Muscle of leg (tissue), 3 donors: ENCODE measurements at regions not wholly inside any gene's neighbourhood (a gene's known extent, or its start where the extent isn't known, plus 50 kb on each side); places are given as distances from the start of the nearest gene placed in this dataset.
"Not testable (repeated sequence)": the region's sequence is repeated elsewhere in the genome, so short reads cannot be mapped to it uniquely, and the experiment has no call there.

Source experiments
- DNase-seq: peaks from one replicate; pipeline ENCODE4 v3.0.0; 2013
- H3K27ac ChIP-seq: one replicate; pipeline ENCODE4 v1.5.1; 2013; ENCODE audit warnings: mild to moderate bottlenecking, low read length, control low read depth
- H3K27me3 ChIP-seq: one replicate; pipeline ENCODE4 v1.6.1; 2013; ENCODE audit warnings: low read length; ENCODE audit not compliant: control insufficient read depth, insufficient read depth
- H3K36me3 ChIP-seq: one replicate; pipeline ENCODE4 v1.6.1; 2013; ENCODE audit warnings: low read length; ENCODE audit not compliant: control insufficient read depth, insufficient read depth
- H3K4me1 ChIP-seq: one replicate; pipeline ENCODE4 v1.6.1; 2013; ENCODE audit warnings: low read length; ENCODE audit not compliant: control insufficient read depth, insufficient read depth
- H3K4me3 ChIP-seq: one replicate; pipeline ENCODE4 v1.5.1; 2013; ENCODE audit warnings: low read length, control low read depth
- H3K9me3 ChIP-seq: replicated peaks from 2 replicates; pipeline ENCODE4 v1.6.1; 2013; ENCODE audit warnings: low read depth, low read length; ENCODE audit not compliant: control insufficient read depth
- WGBS: methylation state at CpG from one replicate; pipeline ENCODE4 v1.1.5; 2013; ENCODE audit warnings: missing lambda C conversion rate; ENCODE audit not compliant: insufficient coverage; 5-methylcytosine and 5-hydroxymethylcytosine counted together

- Histone ChIP-seq H3K4me1 (no peaks in the 10 kb centered on the region), H3K27ac (no peak overlapping the region), H3K27me3 (no peaks in the 10 kb centered on the region), H3K4me3 (no peak overlapping the region), H3K9me3 (peaks cover 3% of the 10 kb centered on the region), H3K36me3 (no peaks in the 10 kb centered on the region)
- no peak for DNase-seq
- no CpG with 5 or more reads among the region's 3 CpGs for WGBS
Observed at GRCh38 chr2:5609201-5609600, 83.0 kb upstream of the SOX11 start.

- no peak for DNase-seq
- no peaks in the 10 kb centered on the region for H3K27me3 ChIP-seq
- H3K36me3 ChIP-seq: no peaks in the 10 kb centered on the region
- no peak overlapping the region for H3K27ac ChIP-seq
- WGBS: 48% methylated on average over 3 of the region's 3 CpGs
- peaks cover 4% of the 10 kb centered on the region for H3K4me1 ChIP-seq
- H3K9me3 ChIP-seq: peaks cover 3% of the 10 kb centered on the region
- no peak overlapping the region for H3K4me3 ChIP-seq
Observed at GRCh38 chr2:5612666-5613065, 79.5 kb upstream of the SOX11 start.

GRCh38 chr2:5616019-5616418, 76.2 kb upstream of the SOX11 start:
- 80% methylated on average over 2 of the region's 3 CpGs for WGBS
- H3K4me1 ChIP-seq: peaks cover 4% of the 10 kb centered on the region
- DNase-seq: no peak
- no peak overlapping the region for H3K27ac ChIP-seq
- no peaks in the 10 kb centered on the region for H3K27me3 ChIP-seq
- no peaks in the 10 kb centered on the region for H3K36me3 ChIP-seq
- no peaks in the 10 kb centered on the region for H3K9me3 ChIP-seq
- no peak overlapping the region for H3K4me3 ChIP-seq

GRCh38 chr2:5617358-5617757, 74.8 kb upstream of the SOX11 start:
- peak; percentile 82 for DNase-seq
- H3K9me3 ChIP-seq: no peaks in the 10 kb centered on the region
- H3K4me3 ChIP-seq: no peak overlapping the region
- WGBS: 75% methylated on average over 6 of the region's 8 CpGs
- H3K4me1 ChIP-seq: peaks cover 4% of the 10 kb centered on the region
- H3K27ac ChIP-seq: peak overlapping the region; percentile 83
- no peaks in the 10 kb centered on the region for H3K36me3 ChIP-seq
- H3K27me3 ChIP-seq: no peaks in the 10 kb centered on the region

GRCh38 chr2:5617796-5618195, 74.4 kb upstream of the SOX11 start:
- peak; percentile 86 for DNase-seq
- no peaks in the 10 kb centered on the region for H3K36me3 ChIP-seq
- H3K27ac ChIP-seq: peak overlapping the region; percentile 83
- H3K4me1 ChIP-seq: peaks cover 4% of the 10 kb centered on the region
- 20% methylated on average over 1 of the region's 2 CpGs for WGBS
- no peaks in the 10 kb centered on the region for H3K27me3 ChIP-seq
- H3K9me3 ChIP-seq: no peaks in the 10 kb centered on the region
- no peak overlapping the region for H3K4me3 ChIP-seq

- Histone ChIP-seq H3K27ac (peak overlapping the region; percentile 64), H3K27me3 (no peaks in the 10 kb centered on the region), H3K4me1 (peaks cover 4% of the 10 kb centered on the region), H3K9me3 (no peaks in the 10 kb centered on the region), H3K4me3 (no peak overlapping the region), H3K36me3 (no peaks in the 10 kb centered on the region)
- no CpG with 5 or more reads among the region's 4 CpGs for WGBS
- DNase-seq: no peak
Observed at GRCh38 chr2:5618271-5618670, 73.9 kb upstream of the SOX11 start.

- H3K4me3 ChIP-seq, H3K36me3 ChIP-seq, H3K9me3 ChIP-seq, DNase-seq, H3K27ac ChIP-seq, H3K27me3 ChIP-seq: not testable (repeated sequence)
- peaks cover 12% of the 10 kb centered on the region for H3K4me1 ChIP-seq
- 100% methylated on average over 1 of the region's 5 CpGs for WGBS
Observed at GRCh38 chr2:5625556-5626065, 66.6 kb upstream of the SOX11 start.

- H3K4me3 ChIP-seq, H3K27me3 ChIP-seq, H3K9me3 ChIP-seq, DNase-seq, H3K36me3 ChIP-seq, H3K27ac ChIP-seq: not testable (repeated sequence)
- WGBS: no CpG with 5 or more reads among the region's 6 CpGs
- peaks cover 12% of the 10 kb centered on the region for H3K4me1 ChIP-seq
Observed at GRCh38 chr2:5628484-5628883, 63.7 kb upstream of the SOX11 start.

GRCh38 chr2:5629510-5629909, 62.7 kb upstream of the SOX11 start:
- peak overlapping the region; percentile 79 for H3K27ac ChIP-seq

GRCh38 chr2:5637051-5637450, 55.1 kb upstream of the SOX11 start:
- not testable (repeated sequence) for DNase-seq, H3K27me3 ChIP-seq, H3K4me3 ChIP-seq, H3K36me3 ChIP-seq, H3K9me3 ChIP-seq, H3K4me1 ChIP-seq, H3K27ac ChIP-seq
- WGBS: no CpG with 5 or more reads among the region's 2 CpGs

More at GRCh38 chr2:5629510-5629909, 62.7 kb upstream of the SOX11 start:
- not testable (repeated sequence) for H3K4me3 ChIP-seq, DNase-seq, H3K9me3 ChIP-seq, H3K36me3 ChIP-seq, H3K27me3 ChIP-seq
- peaks cover 12% of the 10 kb centered on the region for H3K4me1 ChIP-seq
- 75% methylated on average over 6 of the region's 11 CpGs for WGBS
